ENCODE measurements at regions not wholly inside any gene's neighbourhood (a gene's known extent, or its start where the extent isn't known, plus 50 kb on each side); places are given as distances from the start of the nearest gene placed in this dataset.

DNA sequence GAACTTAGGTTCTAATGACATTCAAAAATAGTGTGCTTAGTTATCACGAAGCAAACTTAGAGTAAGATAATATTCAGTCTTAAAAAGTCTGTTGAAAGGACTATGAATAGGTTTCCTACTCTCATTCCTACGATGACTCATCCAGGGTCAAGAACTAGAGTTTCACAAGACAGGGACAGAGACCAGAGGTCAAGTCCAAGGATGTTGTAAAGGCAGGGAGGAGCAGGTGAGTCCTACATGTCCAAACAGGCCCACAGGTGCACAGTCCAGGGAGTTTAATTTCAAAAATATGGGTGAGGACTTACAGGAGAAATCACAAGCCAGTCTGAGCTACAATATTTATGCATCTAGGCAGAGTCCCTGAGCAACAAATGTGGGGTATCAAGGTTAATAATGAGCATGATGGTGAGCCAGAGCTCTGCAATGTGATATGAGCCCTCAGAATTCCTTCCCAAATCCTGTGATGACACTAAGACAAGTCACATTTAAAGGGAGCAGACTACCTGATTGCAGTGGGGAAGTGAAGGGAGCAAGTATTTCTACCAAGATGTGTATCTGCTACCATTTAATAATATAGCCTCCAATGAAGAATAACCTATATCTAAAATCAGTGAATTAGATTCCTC is 100.0 kb upstream of the NRIP1 start:
- TF ChIP-seq, protein P1, sequence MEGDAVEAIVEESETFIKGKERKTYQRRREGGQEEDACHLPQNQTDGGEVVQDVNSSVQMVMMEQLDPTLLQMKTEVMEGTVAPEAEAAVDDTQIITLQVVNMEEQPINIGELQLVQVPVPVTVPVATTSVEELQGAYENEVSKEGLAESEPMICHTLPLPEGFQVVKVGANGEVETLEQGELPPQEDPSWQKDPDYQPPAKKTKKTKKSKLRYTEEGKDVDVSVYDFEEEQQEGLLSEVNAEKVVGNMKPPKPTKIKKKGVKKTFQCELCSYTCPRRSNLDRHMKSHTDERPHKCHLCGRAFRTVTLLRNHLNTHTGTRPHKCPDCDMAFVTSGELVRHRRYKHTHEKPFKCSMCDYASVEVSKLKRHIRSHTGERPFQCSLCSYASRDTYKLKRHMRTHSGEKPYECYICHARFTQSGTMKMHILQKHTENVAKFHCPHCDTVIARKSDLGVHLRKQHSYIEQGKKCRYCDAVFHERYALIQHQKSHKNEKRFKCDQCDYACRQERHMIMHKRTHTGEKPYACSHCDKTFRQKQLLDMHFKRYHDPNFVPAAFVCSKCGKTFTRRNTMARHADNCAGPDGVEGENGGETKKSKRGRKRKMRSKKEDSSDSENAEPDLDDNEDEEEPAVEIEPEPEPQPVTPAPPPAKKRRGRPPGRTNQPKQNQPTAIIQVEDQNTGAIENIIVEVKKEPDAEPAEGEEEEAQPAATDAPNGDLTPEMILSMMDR (IDR thresholded peaks at IDR 0.05; ENCODE audit: insufficient read depth, low read length), result no peak
- TF ChIP-seq, protein P2, sequence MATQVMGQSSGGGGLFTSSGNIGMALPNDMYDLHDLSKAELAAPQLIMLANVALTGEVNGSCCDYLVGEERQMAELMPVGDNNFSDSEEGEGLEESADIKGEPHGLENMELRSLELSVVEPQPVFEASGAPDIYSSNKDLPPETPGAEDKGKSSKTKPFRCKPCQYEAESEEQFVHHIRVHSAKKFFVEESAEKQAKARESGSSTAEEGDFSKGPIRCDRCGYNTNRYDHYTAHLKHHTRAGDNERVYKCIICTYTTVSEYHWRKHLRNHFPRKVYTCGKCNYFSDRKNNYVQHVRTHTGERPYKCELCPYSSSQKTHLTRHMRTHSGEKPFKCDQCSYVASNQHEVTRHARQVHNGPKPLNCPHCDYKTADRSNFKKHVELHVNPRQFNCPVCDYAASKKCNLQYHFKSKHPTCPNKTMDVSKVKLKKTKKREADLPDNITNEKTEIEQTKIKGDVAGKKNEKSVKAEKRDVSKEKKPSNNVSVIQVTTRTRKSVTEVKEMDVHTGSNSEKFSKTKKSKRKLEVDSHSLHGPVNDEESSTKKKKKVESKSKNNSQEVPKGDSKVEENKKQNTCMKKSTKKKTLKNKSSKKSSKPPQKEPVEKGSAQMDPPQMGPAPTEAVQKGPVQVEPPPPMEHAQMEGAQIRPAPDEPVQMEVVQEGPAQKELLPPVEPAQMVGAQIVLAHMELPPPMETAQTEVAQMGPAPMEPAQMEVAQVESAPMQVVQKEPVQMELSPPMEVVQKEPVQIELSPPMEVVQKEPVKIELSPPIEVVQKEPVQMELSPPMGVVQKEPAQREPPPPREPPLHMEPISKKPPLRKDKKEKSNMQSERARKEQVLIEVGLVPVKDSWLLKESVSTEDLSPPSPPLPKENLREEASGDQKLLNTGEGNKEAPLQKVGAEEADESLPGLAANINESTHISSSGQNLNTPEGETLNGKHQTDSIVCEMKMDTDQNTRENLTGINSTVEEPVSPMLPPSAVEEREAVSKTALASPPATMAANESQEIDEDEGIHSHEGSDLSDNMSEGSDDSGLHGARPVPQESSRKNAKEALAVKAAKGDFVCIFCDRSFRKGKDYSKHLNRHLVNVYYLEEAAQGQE (IDR thresholded peaks at IDR 0.05; ENCODE audit: insufficient replicate concordance, low read depth), result no peak
